BE2C (cell line): ENCODE measurements at regions not wholly inside any gene's neighbourhood (a gene's known extent, or its start where the extent isn't known, plus 50 kb on each side); places are given as distances from the start of the nearest gene placed in this dataset.
A peak's percentile ranks its signal among the peaks of the same experiment; 100 is the strongest.
"Not testable (repeated sequence)": the region's sequence is repeated elsewhere in the genome, so short reads cannot be mapped to it uniquely, and the experiment has no call there.

ENCODE experiments used
- DNase-seq: peaks from one replicate; pipeline ENCODE4 v3.0.0-alpha.2; 2020
- H3K27me3 ChIP-seq: fragments of 250-450 bp; sonication (Bioruptor Pico); 2 replicates; pipeline ENCODE4 v1.5.1; 2020; ENCODE audit warnings: mild to moderate bottlenecking
- H3K36me3 ChIP-seq: fragments of 250-450 bp; sonication (Bioruptor Pico); 2 replicates; pipeline ENCODE4 v1.5.1; 2020; ENCODE audit warnings: mild to moderate bottlenecking
- H3K4me1 ChIP-seq: fragments of 250-450 bp; sonication (Bioruptor Pico); 2 replicates; pipeline ENCODE4 v1.5.1; 2020
- H3K4me3 ChIP-seq: 2 replicates; pipeline ENCODE4 v1.5.1; 2011; ENCODE audit warnings: low read depth, low read length
- H3K9me3 ChIP-seq: fragments of 250-450 bp; sonication (Bioruptor Pico); 2 replicates; pipeline ENCODE4 v1.5.1; 2020
- CTCF ChIP-seq: IDR thresholded peaks from 2 replicates; pipeline ENCODE4 v1.5.1; 2012; ENCODE audit warnings: mild to moderate bottlenecking, low read depth, low read length

- H3K9me3 ChIP-seq, H3K4me1 ChIP-seq, H3K27me3 ChIP-seq, H3K36me3 ChIP-seq: not testable (repeated sequence)
- DNase-seq, result peak; percentile 79
- peak overlapping the region; percentile 51 for H3K4me3 ChIP-seq
Measured at GRCh38 chr17:45619984-45620405, 129.5 kb upstream of the PLEKHM1 start.

- H3K36me3 ChIP-seq, H3K4me1 ChIP-seq, H3K27me3 ChIP-seq, H3K9me3 ChIP-seq: not testable (repeated sequence)
- peak; percentile 26 for DNase-seq
- peak overlapping the region; percentile 51 for H3K4me3 ChIP-seq
Measured at GRCh38 chr17:45620468-45620867, 129.9 kb upstream of the PLEKHM1 start.

- not testable (repeated sequence) for H3K4me1 ChIP-seq, H3K27me3 ChIP-seq, H3K9me3 ChIP-seq, H3K36me3 ChIP-seq, H3K4me3 ChIP-seq, DNase-seq
Measured at GRCh38 chr17:45621087-45621486, 130.6 kb upstream of the PLEKHM1 start.

- not testable (repeated sequence) for DNase-seq, H3K27me3 ChIP-seq, H3K4me3 ChIP-seq, H3K4me1 ChIP-seq, H3K9me3 ChIP-seq, H3K36me3 ChIP-seq
Measured at GRCh38 chr17:45622295-45622694, 131.8 kb upstream of the PLEKHM1 start.

GRCh38 chr17:45628019-45628418, 137.5 kb upstream of the PLEKHM1 start:
- DNase-seq, result no peak
- H3K27me3 ChIP-seq, result no peaks in the 10 kb centered on the region
- no peaks in the 10 kb centered on the region for H3K4me1 ChIP-seq
- peaks cover 24% of the 10 kb centered on the region for H3K36me3 ChIP-seq
- H3K9me3 ChIP-seq, result no peaks in the 10 kb centered on the region
- no peak for TF ChIP-seq CTCF
- H3K4me3 ChIP-seq, result no peak overlapping the region

- TF ChIP-seq CTCF, result no peak
- Histone ChIP-seq H3K9me3 (no peaks in the 10 kb centered on the region), H3K27me3 (no peaks in the 10 kb centered on the region), H3K36me3 (peaks cover 35% of the 10 kb centered on the region), H3K4me1 (no peaks in the 10 kb centered on the region), H3K4me3 (no peak overlapping the region)
- DNase-seq, result no peak
Measured at GRCh38 chr17:45631941-45632340, 141.4 kb upstream of the PLEKHM1 start.

- no peak for TF ChIP-seq CTCF
- DNase-seq, result no peak
Measured at GRCh38 chr17:45639297-45639849, 144.7 kb upstream of the CRHR1 start.

GRCh38 chr17:45640141-45640850, 143.8 kb upstream of the CRHR1 start:
- no peak overlapping the region for H3K4me3 ChIP-seq
- peak; percentile 86 for DNase-seq
- peak; percentile 99 for TF ChIP-seq CTCF

More at GRCh38 chr17:45639297-45639849, 144.7 kb upstream of the CRHR1 start:
- H3K4me1 ChIP-seq, result no peaks in the 10 kb centered on the region
- no peak overlapping the region for H3K4me3 ChIP-seq
- no peaks in the 10 kb centered on the region for H3K27me3 ChIP-seq
- no peaks in the 10 kb centered on the region for H3K9me3 ChIP-seq
- H3K36me3 ChIP-seq, result peaks cover 21% of the 10 kb centered on the region

More at GRCh38 chr17:45640141-45640850, 143.8 kb upstream of the CRHR1 start:
- Histone ChIP-seq H3K36me3 (peaks cover 20% of the 10 kb centered on the region), H3K4me1 (no peaks in the 10 kb centered on the region), H3K27me3 (peaks cover 2% of the 10 kb centered on the region; the same call in 1 of the 2 replicates), H3K9me3 (no peaks in the 10 kb centered on the region)
